HL-60 (cell line): ENCODE measurements at regions not wholly inside any gene's neighbourhood (a gene's known extent, or its start where the extent isn't known, plus 50 kb on each side); places are given as distances from the start of the nearest gene placed in this dataset.

ENCODE experiments used
- CTCF ChIP-seq: IDR thresholded peaks from one replicate; pipeline ENCODE4 v1.5.1; 2011; ENCODE audit warnings: low read length, control low read depth, inconsistent platforms; ENCODE audit not compliant: insufficient read depth
- POLR2AphosphoS5 ChIP-seq: IDR thresholded peaks from 2 replicates; pipeline ENCODE4 v1.6.1; 2012; ENCODE audit warnings: low read depth
- REST ChIP-seq: IDR thresholded peaks from 2 replicates; pipeline ENCODE4 v1.6.1; 2012; ENCODE audit warnings: low read depth; ENCODE audit not compliant: insufficient replicate concordance
- SPI1 ChIP-seq: IDR thresholded peaks from 2 replicates; pipeline ENCODE4 v1.6.1; 2012; ENCODE audit warnings: low read depth, mild to moderate bottlenecking, borderline replicate concordance

- TF ChIP-seq CTCF, result no peak
- no peak for TF ChIP-seq POLR2AphosphoS5
- TF ChIP-seq SPI1, result no peak
- no peak for TF ChIP-seq REST
Observed at GRCh38 chr2:195457873-195458272, 199.2 kb upstream of the SLC39A10 start.
